ENCODE measurements at regions not wholly inside any gene's neighbourhood (a gene's known extent, or its start where the extent isn't known, plus 50 kb on each side); places are given as distances from the start of the nearest gene placed in this dataset.
"Not testable (repeated sequence)": the region's sequence is repeated elsewhere in the genome, so short reads cannot be mapped to it uniquely, and the experiment has no call there.

DNA sequence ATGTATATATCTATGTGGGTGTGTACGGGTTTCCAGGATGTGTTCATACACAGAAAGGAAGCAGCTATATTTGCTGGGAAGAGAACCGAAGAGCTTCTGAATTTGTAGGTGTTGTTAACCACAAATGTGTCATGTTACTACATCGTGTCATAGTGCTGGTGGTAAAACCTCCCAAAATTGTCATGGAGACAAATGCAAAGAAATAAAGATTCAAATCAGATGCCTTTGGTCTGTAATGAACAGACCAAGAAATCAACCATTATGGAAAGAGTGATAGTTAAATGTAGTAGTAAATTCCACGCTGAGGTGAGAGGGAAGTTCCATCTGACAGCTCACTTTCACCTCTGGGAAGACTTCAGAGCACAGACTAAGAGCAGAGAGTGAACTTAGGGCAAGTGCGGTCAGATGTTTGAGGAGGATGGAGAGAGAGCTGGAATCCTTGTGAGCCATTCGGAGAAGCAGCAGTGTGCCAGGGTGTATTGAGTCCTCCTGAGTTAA lies 487.5 kb downstream of the TMEM121 start:
- TF ChIP-seq, protein P1, sequence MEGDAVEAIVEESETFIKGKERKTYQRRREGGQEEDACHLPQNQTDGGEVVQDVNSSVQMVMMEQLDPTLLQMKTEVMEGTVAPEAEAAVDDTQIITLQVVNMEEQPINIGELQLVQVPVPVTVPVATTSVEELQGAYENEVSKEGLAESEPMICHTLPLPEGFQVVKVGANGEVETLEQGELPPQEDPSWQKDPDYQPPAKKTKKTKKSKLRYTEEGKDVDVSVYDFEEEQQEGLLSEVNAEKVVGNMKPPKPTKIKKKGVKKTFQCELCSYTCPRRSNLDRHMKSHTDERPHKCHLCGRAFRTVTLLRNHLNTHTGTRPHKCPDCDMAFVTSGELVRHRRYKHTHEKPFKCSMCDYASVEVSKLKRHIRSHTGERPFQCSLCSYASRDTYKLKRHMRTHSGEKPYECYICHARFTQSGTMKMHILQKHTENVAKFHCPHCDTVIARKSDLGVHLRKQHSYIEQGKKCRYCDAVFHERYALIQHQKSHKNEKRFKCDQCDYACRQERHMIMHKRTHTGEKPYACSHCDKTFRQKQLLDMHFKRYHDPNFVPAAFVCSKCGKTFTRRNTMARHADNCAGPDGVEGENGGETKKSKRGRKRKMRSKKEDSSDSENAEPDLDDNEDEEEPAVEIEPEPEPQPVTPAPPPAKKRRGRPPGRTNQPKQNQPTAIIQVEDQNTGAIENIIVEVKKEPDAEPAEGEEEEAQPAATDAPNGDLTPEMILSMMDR (IDR thresholded peaks at IDR 0.05; ENCODE audit: extremely low read depth, missing control alignments) = no peak
- DNase-seq (ENCODE audit: low spot score) = no peak

DNA sequence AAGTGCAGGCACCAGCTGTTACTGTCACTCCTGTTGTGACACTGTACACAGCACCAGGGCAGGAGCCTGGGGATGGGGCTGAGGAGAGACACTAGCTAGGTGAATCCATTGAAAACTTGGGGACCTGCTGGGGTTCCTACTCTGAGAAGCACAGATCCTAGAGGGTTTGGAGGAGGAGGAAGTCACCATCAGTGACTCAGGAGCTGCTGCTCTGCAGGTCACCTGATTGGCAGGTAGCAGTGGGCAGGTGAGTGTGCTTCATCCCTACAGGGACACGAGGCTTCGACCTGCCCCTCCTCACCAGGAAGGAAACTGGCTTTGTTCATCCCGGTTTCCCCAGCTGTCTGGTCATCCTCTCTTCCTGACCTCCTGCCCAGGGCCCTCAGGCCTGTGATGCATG lies 491.6 kb downstream of the TMEM121 start:
- not testable (repeated sequence) for DNase-seq (ENCODE audit: low spot score)

DNA sequence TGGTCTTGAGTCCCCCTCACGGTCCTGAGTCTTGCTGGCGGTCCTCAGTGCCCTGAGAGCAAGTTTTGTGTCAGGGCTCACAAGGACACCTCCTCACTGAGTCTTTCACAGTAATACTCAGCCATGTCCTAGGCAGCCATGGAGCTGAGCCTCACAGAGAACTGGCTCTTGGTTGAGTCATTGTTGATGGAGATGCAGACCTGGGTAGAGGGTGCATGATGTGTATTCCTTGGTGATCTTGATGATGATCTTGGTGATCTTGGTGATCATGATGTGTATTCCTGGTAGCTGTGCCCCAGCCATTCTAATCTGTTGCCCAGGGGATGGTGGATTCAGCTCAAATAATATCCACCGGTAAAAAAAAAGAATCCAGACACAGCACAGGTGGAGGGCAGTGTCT lies 495.4 kb downstream of the TMEM121 start:
- TF ChIP-seq, protein P1 (IDR thresholded peaks at IDR 0.05; ENCODE audit: extremely low read depth, missing control alignments) = no peak
- no peak for DNase-seq (ENCODE audit: low spot score)

DNA sequence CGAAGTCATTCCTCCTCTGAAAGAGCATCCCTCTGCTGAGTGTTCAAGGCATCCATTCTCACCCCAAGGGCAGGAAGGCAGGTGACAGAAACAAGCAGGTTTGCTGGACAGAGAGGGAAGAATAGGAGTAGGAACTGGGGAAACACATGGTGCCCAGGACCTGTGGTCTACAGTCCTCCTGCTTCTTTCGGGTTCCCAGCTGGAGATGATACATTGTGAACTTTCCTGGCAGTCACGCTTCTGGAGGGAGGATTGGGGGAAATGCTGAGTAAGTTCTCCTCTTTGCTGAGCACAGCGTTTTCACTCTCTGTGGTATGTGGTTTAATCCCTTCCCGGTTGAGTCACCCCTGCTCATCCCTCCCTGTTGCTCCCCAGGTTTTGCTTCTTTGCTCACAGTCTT lies 496.3 kb downstream of the TMEM121 start:
- not testable (repeated sequence) for DNase-seq (ENCODE audit: low spot score)

DNA sequence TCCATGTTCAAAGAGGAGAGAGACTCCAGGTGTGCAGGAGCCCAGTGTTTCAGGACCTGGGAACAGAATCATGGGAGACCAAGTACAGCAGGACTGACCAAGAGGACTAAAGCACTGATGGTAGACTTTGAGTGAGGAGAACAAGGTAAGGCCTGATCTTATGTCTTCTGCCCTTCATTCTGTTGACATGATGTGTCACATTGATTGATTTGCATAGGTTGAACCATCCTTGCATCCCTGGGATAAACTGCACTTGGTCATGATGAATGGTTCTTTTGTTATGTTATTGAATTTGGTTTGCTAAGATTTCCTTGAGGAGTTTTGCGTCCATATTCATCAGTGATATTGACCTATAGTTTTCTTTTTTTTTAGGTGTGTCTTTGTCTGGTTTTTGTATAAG lies 497.0 kb downstream of the TMEM121 start:
- no peak for DNase-seq (ENCODE audit: low spot score)
- TF ChIP-seq, protein P1 (IDR thresholded peaks at IDR 0.05; ENCODE audit: extremely low read depth, missing control alignments) = no peak

DNA sequence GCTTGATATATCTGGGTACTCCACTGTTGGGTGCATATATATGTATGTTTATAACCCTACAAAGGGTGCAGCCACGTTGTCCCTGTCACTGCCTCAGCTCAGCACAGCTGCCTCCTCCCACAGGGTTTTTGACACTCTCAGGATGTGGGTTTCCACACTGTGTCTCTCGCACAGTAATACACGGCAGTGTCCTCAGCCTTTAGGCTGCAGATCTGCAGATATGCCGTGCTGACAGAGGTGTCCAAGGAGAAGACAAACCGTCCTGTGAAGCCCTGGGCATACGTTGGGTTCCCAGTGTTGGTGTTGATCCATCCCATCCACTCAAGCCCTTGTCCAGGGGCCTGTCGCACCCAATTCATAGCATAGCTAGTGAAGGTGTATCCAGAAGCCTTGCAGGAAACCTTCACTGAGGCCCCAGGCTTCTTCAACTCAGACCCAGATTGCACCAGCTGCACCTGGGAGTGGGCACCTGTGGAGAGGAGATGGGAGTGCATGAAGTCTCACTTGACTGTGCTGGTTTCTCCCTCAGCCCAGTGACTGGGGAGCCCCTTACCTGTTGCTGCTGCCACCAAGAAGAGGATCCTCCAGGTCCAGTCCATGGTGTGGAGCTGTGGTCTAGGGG lies 498.7 kb downstream of the TMEM121 start:
- DNase-seq (ENCODE audit: low spot score) = no peak
- TF ChIP-seq, protein P1 (IDR thresholded peaks at IDR 0.05; ENCODE audit: extremely low read depth, missing control alignments) = no peak

DNA sequence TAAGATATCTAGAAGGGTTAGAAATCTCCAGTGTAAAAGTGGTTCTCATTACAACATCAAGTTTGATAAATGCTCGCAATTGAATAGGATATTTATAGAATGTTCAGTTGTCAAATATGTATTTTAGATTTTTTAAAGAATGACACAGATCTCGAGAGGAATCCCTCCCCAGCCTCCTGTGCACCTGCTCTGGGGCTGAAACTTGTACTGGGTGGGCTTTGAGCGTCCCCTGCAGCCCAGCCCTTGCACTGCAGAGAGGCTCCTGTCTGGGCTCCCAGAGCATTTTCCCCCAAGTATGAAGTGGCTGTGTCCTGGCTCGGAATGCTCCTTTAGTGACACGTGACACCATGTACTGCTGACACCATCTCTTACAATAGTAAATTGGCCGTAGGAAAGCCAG lies 499.6 kb downstream of the TMEM121 start:
- no peak for DNase-seq (ENCODE audit: low spot score)
- TF ChIP-seq, protein P1 (IDR thresholded peaks at IDR 0.05; ENCODE audit: extremely low read depth, missing control alignments) = peak; percentile 13

DNA sequence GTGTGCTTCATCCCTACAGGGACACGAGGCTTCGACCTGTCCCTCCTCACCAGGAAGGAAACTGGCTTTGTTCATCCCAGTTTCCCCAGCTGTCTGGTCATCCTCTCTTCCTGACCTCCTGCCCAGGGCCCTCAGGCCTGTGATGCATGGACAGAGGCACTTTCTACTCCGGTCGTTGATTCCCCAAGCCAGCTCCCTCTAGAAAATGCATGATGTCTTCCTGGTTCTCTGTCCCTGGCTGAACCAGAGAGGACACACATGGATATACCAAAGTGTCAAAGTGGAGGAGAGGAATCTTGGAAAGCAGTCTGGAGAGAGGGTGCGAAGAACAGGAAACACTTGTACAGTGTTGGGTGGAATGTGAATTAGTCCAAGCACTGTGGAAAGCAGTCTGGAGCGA lies 501.4 kb downstream of the TMEM121 start:
- not testable (repeated sequence) for DNase-seq (ENCODE audit: low spot score)

DNA sequence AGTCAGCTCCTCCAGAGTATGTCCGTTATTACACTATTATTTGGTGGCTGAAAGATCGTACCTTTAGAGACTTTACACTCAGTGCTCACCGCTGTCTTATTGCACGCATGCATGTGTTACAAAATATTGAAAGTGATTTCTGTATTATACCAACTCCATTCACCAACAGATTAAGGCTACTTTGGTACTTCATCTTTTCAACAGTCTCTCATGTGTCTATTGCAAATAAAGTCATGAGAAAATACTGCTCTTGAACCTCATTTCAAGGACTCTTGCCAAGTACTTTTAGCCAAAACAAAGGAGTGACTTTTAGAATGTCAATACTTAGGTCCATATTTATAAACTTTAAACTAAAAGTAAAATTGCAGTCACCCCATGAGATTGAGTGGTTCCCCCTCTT lies 503.6 kb downstream of the TMEM121 start:
- TF ChIP-seq, protein P1 (IDR thresholded peaks at IDR 0.05; ENCODE audit: extremely low read depth, missing control alignments) = no peak
- no peak for DNase-seq (ENCODE audit: low spot score)

All from GM20000 (cell line).